Hepatocyte (in vitro differentiated cells): ENCODE measurements at regions not wholly inside any gene's neighbourhood (a gene's known extent, or its start where the extent isn't known, plus 50 kb on each side); places are given as distances from the start of the nearest gene placed in this dataset.

Experiments
- EZH2 ChIP-seq: fragments of 200-600 bp; sonication (generic); IDR thresholded peaks from 2 replicates; pipeline ENCODE4 v1.6.1; 2016; ENCODE audit warnings: antibody characterized with exemption, mild to moderate bottlenecking, borderline replicate concordance
- EZH2phosphoT487 ChIP-seq: fragments of 200-600 bp; sonication (generic); IDR thresholded peaks from one replicate; pipeline ENCODE4 v1.6.1; 2018; ENCODE audit warnings: antibody characterized with exemption, mild to moderate bottlenecking, low read depth, moderate library complexity; ENCODE audit not compliant: unreplicated experiment, severe bottlenecking
- TF ChIP-seq, protein P1 (sequence below): fragments of 200-600 bp; sonication (generic); IDR thresholded peaks from 2 replicates; pipeline ENCODE4 v1.5.1; 2016; ENCODE audit warnings: antibody characterized with exemption, mild to moderate bottlenecking; ENCODE audit not compliant: poor library complexity

DNA sequence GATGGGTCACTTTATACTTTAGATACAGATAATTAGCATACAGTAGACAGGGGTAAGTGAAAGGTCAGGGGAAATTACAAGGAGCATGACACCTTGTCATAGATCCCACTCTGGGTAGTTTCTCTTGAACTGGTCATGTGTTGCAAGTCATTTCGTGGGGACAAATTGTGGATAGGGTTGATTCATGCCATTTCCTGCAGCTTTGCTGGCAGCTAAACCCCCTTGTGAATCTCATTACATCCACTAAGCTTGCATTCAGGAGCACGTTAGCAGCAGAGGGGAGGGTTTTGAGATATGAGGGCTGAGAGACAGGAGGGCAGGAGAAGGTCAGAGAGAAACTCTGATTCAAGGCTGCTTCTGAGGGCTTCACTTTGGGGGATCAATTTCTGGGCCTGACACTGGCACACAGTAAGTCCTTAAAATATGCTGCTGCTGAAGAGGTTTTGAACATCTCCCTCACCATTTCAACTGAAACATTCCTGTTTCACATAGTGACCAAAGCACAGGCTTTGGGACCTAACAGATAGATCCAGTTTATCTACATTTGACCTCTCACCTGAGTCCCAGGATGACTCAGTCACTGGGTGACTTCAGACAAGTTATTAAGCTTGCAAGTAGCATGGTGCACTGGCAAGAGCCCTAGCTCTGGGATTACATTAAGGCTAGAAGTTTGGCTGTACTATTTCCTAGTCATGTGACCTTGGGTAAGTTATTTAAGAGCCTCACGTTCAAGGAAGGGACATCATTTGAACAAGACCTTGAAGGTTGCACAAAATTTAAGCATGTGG, 206.0 kb upstream of the USP24 start:
- TF ChIP-seq, protein P1, sequence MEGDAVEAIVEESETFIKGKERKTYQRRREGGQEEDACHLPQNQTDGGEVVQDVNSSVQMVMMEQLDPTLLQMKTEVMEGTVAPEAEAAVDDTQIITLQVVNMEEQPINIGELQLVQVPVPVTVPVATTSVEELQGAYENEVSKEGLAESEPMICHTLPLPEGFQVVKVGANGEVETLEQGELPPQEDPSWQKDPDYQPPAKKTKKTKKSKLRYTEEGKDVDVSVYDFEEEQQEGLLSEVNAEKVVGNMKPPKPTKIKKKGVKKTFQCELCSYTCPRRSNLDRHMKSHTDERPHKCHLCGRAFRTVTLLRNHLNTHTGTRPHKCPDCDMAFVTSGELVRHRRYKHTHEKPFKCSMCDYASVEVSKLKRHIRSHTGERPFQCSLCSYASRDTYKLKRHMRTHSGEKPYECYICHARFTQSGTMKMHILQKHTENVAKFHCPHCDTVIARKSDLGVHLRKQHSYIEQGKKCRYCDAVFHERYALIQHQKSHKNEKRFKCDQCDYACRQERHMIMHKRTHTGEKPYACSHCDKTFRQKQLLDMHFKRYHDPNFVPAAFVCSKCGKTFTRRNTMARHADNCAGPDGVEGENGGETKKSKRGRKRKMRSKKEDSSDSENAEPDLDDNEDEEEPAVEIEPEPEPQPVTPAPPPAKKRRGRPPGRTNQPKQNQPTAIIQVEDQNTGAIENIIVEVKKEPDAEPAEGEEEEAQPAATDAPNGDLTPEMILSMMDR = no peak
- TF ChIP-seq EZH2phosphoT487 (no peak), EZH2 (no peak)
